ENCODE measurements at regions not wholly inside any gene's neighbourhood (a gene's known extent, or its start where the extent isn't known, plus 50 kb on each side); places are given as distances from the start of the nearest gene placed in this dataset.

GRCh38 chr4:116899561-116899960 lies 185.8 kb downstream of the TRAM1L1 start:
- no peak for TF ChIP-seq EZH2phosphoT487 (IDR thresholded peaks at IDR 0.05; ENCODE audit: insufficient read depth, low read depth)
- no peak for TF ChIP-seq EZH2 (IDR thresholded peaks at IDR 0.05; ENCODE audit: insufficient read depth, poor library complexity, severe bottlenecking)

All from GM23248 (cell line).